Prostate gland (tissue), 2 donors: ENCODE measurements at regions not wholly inside any gene's neighbourhood (a gene's known extent, or its start where the extent isn't known, plus 50 kb on each side); places are given as distances from the start of the nearest gene placed in this dataset.

Experiments
- CTCF ChIP-seq, 4 experiments: fragments of 200-600 bp in 2 of 4; fragments of 450-650 bp in 2 of 4; sonication (generic) in 2 of 4; IDR thresholded peaks; 1 replicate in 3 of 4; 2 replicates in 1 of 4; pipeline ENCODE4 v1.5.1; 2016 to 2019; ENCODE audit warnings: antibody characterized with exemption in 4 of 4, mild to moderate bottlenecking in 2 of 4, moderate library complexity in 2 of 4
- POLR2A ChIP-seq: fragments of 450-650 bp; IDR thresholded peaks from one replicate; pipeline ENCODE4 v1.6.1; 2016; ENCODE audit warnings: antibody characterized with exemption, mild to moderate bottlenecking
- POLR2AphosphoS5 ChIP-seq: sonication (generic); formaldehyde crosslinking; IDR thresholded peaks from one replicate; pipeline ENCODE4 v1.6.1; 2017; ENCODE audit warnings: antibody characterized with exemption

- TF ChIP-seq POLR2AphosphoS5, result no peak
- TF ChIP-seq CTCF (IDR thresholded peaks at IDR 0.05), result no peak
- no peak for TF ChIP-seq POLR2A
These were observed 77.6 kb upstream of the RTL6 start for GRCh38 chr22:44575381-44576268.
